ENCODE measurements at regions not wholly inside any gene's neighbourhood (a gene's known extent, or its start where the extent isn't known, plus 50 kb on each side); places are given as distances from the start of the nearest gene placed in this dataset.

DNA sequence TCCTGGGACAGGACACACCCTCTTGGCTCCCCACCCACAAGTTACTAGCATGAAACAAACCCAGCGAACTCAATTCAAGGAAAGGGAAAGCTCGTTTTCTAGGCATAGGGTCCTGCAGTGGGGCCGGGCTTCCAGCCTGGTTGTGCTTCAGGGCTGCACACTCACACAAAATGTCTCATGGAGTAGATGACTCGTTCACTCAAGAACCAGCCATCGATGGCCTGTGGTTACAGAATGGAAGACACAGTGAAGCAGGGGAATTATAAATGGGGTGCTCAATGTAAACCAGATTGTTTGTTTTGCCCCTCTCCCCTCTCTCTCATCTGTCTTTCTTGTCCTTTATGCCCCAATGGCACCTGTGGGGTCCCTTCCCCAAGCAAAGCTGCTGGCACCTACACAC is 56.0 kb upstream of the COX20 start:
- Histone ChIP-seq H3K4me1 (ENCODE audit: insufficient read depth) (no peaks in the 10 kb centered on the region), H3K9me3 (no peaks in the 10 kb centered on the region), H3K4me3 (no peak overlapping the region), H3K36me3 (no peaks in the 10 kb centered on the region), H3K27ac (no peak overlapping the region), H3K27me3 (no peaks in the 10 kb centered on the region)
- intact Hi-C loops (cut with DNase I) = no loop called here
- WGBS, 3 donors = 92 to 95% (median 93%) methylated on average over 5 of the region's 5 CpGs
- DNase-seq = no peak
- no peak for TF ChIP-seq POLR2A (IDR thresholded peaks at IDR 0.05)
- TF ChIP-seq EP300 (IDR thresholded peaks at IDR 0.05) = no peak
- TF ChIP-seq, protein P1, sequence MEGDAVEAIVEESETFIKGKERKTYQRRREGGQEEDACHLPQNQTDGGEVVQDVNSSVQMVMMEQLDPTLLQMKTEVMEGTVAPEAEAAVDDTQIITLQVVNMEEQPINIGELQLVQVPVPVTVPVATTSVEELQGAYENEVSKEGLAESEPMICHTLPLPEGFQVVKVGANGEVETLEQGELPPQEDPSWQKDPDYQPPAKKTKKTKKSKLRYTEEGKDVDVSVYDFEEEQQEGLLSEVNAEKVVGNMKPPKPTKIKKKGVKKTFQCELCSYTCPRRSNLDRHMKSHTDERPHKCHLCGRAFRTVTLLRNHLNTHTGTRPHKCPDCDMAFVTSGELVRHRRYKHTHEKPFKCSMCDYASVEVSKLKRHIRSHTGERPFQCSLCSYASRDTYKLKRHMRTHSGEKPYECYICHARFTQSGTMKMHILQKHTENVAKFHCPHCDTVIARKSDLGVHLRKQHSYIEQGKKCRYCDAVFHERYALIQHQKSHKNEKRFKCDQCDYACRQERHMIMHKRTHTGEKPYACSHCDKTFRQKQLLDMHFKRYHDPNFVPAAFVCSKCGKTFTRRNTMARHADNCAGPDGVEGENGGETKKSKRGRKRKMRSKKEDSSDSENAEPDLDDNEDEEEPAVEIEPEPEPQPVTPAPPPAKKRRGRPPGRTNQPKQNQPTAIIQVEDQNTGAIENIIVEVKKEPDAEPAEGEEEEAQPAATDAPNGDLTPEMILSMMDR (IDR thresholded peaks at IDR 0.05) = no peak

DNA sequence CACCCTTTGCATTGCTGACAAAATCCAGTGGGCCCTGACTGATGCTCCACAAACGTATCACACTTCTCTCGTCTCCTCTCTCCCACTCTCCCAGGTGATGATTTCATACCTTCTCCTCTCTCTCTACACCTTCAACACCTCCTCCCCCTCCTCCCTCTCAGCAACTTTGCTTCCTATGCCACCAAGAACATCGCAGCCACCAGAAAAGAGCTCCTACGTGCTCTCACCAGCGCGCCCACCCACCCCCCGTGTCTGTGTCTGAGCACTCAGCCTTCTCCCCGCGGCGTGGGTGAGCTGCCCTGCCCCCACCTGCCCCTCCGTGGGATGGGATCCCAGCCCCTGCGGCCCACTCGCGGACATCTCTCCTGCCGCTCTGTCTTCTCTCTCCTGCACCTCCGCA is 55.1 kb upstream of the COX20 start:
- H3K4me3 ChIP-seq = no peak overlapping the region
- no peaks in the 10 kb centered on the region for H3K27me3 ChIP-seq
- no peaks in the 10 kb centered on the region for H3K4me1 ChIP-seq (ENCODE audit: insufficient read depth)
- intact Hi-C loops (cut with DNase I) = loop anchor here in 1 of 4 donors (10.0 kb wide), 1 partner anchor 274 kb away; no protein-coding TSS in a partner anchor
- H3K9me3 ChIP-seq = no peaks in the 10 kb centered on the region
- TF ChIP-seq, protein P1 (IDR thresholded peaks at IDR 0.05) = no peak
- no peak for TF ChIP-seq POLR2A (IDR thresholded peaks at IDR 0.05)
- no peak for TF ChIP-seq EP300 (IDR thresholded peaks at IDR 0.05)
- WGBS, 3 donors = 91 to 96% (median 95%) methylated on average over 16 of the region's 16 CpGs
- H3K27ac ChIP-seq = no peak overlapping the region
- H3K36me3 ChIP-seq = no peaks in the 10 kb centered on the region
- DNase-seq = no peak

DNA sequence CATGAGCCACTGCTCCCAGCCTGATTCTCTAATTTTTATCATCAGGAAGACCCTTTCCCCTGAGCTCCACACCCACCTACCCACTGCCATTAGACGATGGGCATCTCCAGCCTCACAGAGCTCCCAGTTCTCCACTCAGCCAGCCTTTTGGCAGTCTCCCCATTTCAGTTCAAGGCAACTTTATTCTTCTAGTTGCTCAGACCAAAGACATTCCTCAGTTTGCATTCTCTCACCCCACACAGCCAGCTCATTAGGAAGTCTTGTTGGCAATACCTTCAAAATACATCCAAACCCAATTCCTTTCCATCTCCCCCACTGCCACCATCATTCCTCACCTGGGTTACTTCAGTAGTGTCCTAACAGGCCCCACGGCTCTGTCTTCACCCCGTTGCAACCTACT is 53.4 kb upstream of the COX20 start:
- Histone ChIP-seq H3K36me3 (no peaks in the 10 kb centered on the region), H3K9me3 (no peaks in the 10 kb centered on the region), H3K27me3 (no peaks in the 10 kb centered on the region), H3K4me1 (ENCODE audit: insufficient read depth) (no peaks in the 10 kb centered on the region), H3K27ac (no peak overlapping the region), H3K4me3 (no peak overlapping the region)
- DNase-seq = no peak
- WGBS, 3 donors = 26 to 55% (median 44%) methylated on average over 3 of the region's 3 CpGs
- intact Hi-C loops (cut with DNase I) = loop anchor here in 1 of 4 donors (10.0 kb wide), 1 partner anchor 273 kb away; no protein-coding TSS in a partner anchor
- TF ChIP-seq POLR2A (IDR thresholded peaks at IDR 0.05) (no peak), EP300 (IDR thresholded peaks at IDR 0.05) (no peak)
- TF ChIP-seq, protein P1 (IDR thresholded peaks at IDR 0.05) = no peak

DNA sequence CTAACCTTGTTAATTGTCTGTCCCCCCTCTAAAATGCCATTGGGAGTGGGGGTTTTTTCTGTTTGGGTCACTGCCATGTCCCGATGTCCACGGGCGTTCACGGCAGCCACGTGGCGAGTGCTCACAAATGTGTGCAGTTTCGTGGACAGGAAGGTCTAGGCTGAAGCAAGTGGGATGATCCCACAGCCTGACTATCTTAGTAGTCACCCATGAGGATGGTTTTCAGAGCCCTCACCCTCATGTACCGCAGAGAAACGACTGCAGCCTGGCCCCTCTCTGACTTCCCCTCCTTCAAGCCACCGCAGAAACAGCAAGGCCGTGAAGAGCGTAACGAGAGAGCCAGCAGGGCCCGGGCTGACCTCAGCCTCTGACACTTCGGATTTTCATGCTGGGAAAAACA is 52.3 kb upstream of the COX20 start:
- no peaks in the 10 kb centered on the region for H3K4me1 ChIP-seq (ENCODE audit: insufficient read depth)

More for the DNA sequence above, 52.3 kb upstream of the COX20 start:
- H3K27ac ChIP-seq = no peak overlapping the region
- intact Hi-C loops (cut with DNase I) = loop anchor here in 1 of 4 donors (10.0 kb wide), 1 partner anchor 272 kb away; no protein-coding TSS in a partner anchor
- DNase-seq = no peak
- H3K9me3 ChIP-seq = no peaks in the 10 kb centered on the region
- H3K27me3 ChIP-seq = no peaks in the 10 kb centered on the region
- TF ChIP-seq, protein P1 (IDR thresholded peaks at IDR 0.05) = no peak
- TF ChIP-seq EP300 (IDR thresholded peaks at IDR 0.05) = no peak
- no peak for TF ChIP-seq POLR2A (IDR thresholded peaks at IDR 0.05)
- no peak overlapping the region for H3K4me3 ChIP-seq
- WGBS, 3 donors = 94 to 95% (median 94%) methylated on average over 15 of the region's 15 CpGs
- no peaks in the 10 kb centered on the region for H3K36me3 ChIP-seq

All from ovary (tissue), 7 donors.